MV-4-11 (cell line): ENCODE measurements at regions not wholly inside any gene's neighbourhood (a gene's known extent, or its start where the extent isn't known, plus 50 kb on each side); places are given as distances from the start of the nearest gene placed in this dataset.
A peak's percentile ranks its signal among the peaks of the same experiment; 100 is the strongest.

ENCODE experiments used
- DNase-seq: peaks from one replicate; lab custom pipeline; 2025; lab: John Stamatoyannopoulos, UW

DNA sequence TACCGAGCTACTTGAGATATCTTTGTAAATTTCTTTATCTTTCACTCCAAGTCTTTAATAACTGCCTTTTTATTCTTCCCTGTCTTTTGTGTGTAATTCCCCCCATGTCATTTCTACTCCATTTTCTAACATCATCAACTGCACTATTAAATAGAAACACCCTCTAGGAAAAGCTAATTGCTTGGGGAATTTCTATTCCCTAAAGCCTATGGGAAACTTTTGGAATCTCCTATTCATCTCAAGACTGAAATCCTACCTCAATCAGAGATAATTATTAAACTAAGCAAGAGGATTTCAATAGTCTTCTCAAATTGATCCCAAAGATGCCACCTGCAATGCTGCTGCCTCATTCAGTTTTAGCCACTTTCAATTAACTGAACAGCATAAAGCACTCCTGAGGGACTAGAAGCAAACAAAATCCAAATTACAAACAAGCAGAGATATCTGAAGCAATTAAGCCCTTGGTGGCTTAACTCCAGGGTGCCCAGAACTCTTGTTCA is 598.7 kb downstream of the IGSF11 start:
- DNase-seq: no peak

GRCh38 chr3:118436697-118437262 is 597.9 kb downstream of the IGSF11 start:
- DNase-seq: no peak

DNA sequence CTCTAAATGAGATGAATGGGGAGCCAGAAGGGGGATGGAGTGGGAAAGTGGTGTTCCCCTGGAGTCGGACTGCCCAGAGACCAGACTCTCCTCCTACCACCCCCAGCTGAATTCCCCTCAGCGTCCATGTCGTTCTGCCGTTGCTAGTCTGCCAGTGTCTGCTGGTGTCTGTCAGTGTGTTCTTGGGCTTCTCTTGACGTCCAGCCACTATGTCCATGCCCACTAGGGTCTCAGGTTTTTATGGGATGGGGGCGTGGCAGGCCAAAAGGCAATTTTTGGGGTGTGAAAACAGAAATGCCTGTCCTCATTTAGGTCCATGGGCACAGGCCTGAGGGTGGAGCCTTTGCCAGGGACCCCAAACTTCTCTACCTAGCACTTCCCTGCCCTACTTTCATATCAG is 589.6 kb downstream of the IGSF11 start:
- DNase-seq: no peak

- DNase-seq: no peak
Observed at GRCh38 chr3:118447339-118447738, 587.3 kb downstream of the IGSF11 start.

- no peak for DNase-seq
Observed at GRCh38 chr3:118466795-118467330, 567.8 kb downstream of the IGSF11 start.

DNA sequence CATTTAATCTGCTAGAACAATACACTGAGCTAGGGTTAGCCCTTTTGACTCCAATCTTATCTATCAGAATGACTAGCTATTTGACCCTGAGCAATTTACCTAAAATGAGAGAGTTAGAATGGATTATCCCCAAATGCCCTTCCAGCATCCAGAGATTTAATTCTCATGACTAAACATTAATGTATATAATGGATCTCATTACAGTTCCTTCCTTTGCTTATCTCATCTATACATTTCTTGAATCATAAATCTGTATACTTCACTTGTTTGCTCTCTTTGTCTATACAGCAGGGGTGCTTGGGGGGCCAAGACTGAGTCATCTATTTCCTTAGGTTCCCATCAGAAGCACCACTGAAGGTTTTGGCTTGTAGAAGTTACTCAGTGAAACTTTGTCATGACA is 565.8 kb downstream of the IGSF11 start:
- DNase-seq: no peak

DNA sequence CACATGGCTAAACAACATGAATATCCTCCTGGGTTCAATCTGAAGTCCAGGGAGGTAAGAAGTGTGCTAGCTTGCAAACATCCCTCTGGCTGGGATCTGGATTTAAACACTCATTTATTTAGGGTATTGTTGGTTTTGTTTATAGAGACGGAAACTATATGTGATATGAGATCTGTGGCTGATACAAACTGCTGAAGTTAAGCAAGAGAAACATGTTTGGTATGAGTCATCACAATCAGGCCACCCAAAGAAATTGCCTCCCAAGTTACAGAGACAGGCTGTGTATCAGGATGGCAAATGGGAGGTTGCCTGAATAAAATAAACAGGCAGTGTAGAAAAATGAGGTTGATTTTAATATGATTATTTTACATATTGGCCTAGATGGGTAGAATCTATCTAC is 562.1 kb downstream of the IGSF11 start:
- peak; percentile 19 for DNase-seq

- DNase-seq: no peak
Observed at GRCh38 chr3:118473343-118473742, 561.3 kb downstream of the IGSF11 start.

DNA sequence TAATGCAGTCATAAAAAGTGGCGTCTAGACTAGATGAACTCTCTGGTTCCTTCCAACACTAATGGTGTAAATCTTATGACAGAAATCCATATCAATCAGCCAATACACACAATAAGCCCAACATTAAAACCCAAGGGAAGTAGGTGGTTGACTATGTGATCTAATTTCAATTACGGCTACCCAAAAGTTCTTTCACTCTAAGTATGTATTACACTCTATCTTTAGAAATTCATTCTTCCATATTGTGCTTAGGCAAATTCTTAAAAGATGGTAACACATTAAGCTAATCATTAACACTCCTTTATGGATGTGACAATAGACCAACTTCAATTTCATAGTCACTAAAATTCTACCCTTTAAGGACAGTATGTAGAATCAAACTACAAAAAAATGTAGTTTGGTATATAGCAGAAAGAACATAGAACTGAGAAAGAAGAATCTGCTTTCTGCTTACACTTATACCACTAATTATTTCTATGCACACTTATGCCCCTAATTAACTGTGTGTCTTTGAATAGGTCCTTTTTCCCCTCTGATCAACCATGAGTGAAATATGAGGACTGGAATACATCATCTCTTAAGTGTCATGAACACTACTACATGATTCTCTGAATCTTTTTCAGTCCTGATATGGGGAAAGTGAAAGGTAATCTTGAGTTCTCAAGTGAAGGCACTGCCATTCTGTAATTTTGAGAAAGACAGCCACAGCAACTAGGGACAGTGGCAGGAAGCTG is 557.6 kb downstream of the IGSF11 start:
- DNase-seq: no peak

- DNase-seq: no peak
Observed at GRCh38 chr3:118477768-118478167, 556.9 kb downstream of the IGSF11 start.

- no peak for DNase-seq
Observed at GRCh38 chr3:118478706-118479276, 555.9 kb downstream of the IGSF11 start.

DNA sequence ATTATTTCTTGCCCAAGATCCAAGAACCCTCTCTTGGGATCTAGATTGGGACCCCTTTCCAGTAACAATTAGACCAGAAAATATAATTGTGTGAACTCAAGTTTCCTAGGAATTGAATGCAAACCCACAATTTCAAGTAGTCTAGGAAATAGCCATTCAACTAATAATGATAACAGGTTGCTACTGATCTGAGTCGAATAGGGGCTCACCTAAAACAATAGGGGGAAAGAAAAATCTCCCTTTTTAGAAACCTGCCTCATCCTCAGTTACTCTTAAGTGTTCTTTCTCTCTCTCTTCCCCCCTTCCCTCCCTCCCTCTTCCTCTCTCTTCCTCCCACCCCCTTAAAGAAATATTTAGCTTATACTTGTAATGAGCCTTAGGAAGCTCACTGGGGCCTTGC is 555.3 kb downstream of the IGSF11 start:
- DNase-seq: no peak

GRCh38 chr3:118480101-118480860 is 554.4 kb downstream of the IGSF11 start:
- no peak for DNase-seq

DNA sequence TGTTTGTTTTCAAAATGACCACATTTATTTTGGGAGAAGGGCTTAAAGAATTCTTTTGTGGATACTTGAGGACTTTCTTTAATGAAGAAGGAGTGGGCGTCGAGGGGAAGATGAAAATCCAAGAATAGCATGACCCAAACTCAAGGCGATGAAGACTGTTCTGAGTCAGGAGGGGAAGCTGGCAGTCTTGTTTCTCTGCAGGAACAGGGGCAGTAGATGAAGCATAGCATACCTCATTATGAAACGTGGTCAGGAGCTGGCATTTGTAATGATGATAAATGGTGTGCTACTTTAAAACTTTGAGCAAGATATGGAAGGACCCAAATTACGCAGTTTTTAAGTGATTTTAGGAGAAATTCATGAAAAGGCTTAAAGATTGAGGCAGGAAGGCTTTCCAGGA is 549.0 kb downstream of the IGSF11 start:
- DNase-seq: no peak

DNA sequence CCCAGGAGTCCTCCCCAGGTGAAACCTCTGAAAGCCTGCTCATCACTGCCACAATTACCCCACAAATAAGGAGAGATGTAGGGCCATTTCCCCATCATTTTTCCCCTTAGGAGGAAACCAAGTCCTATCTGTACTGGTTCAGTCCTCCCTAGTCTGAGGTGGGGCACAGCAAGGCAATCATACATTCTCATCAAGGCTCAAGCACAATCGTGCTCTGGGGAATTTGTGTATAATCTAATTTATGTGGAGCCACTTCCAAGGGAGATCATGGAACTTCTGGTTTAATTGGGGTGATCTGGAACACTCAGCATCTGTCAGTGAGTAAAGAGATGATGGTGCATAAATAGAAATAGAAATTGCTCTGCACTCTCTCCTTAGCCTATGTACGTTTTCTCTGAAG is 546.9 kb downstream of the IGSF11 start:
- DNase-seq: no peak

GRCh38 chr3:118488732-118489131 is 545.9 kb downstream of the IGSF11 start:
- no peak for DNase-seq

DNA sequence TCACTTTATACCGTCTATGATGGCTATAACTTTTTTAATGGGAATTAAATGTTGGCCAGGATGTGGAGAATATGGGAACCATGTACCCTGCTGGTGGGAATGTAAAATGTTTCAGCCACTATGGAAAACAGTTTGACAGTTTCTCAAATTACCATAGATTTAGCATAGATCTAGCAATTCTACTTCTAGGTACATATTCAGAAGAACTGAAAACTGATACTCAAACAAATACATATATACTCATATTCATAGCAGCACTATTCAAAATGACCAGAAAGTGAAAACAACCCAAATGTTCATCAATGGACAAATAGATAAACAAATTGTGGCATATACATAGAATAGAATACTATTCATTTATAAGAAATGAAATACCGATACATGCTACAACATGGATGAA is 539.4 kb downstream of the IGSF11 start:
- no peak for DNase-seq

GRCh38 chr3:118497274-118497673 is 537.4 kb downstream of the IGSF11 start:
- DNase-seq: no peak

GRCh38 chr3:118501152-118501551 is 533.5 kb downstream of the IGSF11 start:
- no peak for DNase-seq

DNA sequence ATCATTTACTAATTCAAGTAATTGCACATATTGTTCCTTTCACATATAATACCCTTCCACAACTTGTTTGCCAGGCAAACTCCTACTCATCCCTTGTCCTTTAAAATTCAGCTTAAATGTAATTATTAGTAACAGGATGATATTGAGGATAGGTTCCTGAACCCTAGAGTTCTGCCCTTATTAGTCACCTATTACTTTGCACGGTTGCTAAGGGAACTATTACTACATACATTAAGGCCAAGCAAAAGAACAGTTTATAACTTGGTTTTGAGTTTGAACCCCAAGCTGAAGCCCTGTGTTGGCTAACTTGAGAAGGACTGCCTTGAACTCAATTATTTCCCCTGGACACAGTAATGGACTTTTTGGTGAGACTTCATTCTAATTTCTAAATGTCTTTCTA is 529.7 kb downstream of the IGSF11 start:
- DNase-seq: no peak

DNA sequence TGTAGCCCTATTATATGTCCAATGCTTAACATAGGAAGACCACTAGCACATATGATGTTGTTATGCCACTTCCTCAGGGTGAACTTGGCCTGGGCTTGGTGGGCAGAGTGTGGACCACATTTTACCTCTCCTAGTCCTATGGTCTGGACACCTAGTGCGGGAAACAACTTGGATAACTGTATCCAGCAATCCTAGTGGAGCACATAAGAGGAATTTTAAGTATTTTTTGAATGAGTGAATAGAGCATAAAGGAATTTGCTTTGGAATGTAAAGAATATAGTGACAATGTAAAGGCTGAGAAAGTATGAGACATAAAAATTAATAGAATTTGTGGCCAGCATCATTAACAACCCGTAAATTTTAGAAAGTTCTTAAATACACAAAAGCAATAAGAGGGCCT is 528.9 kb downstream of the IGSF11 start:
- no peak for DNase-seq

DNA sequence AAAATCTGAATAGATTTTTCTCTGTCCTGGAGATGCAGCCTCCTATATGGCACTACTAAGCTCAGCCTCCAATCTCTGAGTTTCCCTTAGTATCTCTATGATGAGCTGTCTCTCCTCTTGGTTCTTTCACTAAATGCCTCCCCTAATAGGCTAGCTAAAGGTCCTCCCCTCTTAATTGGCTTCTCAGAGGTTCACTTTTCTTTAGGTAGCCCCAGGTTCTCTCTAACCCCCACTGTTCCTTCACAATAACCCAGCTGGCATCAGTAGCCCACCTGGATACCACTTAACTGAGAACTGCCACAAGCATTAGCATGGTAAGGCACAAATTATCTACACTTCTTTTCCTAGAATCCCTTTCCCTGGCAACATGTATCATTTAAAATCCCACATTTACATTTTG is 523.2 kb downstream of the IGSF11 start:
- no peak for DNase-seq

- no peak for DNase-seq
Observed at GRCh38 chr3:118512301-118512700, 522.3 kb downstream of the IGSF11 start.
